ENCODE measurements at regions not wholly inside any gene's neighbourhood (a gene's known extent, or its start where the extent isn't known, plus 50 kb on each side); places are given as distances from the start of the nearest gene placed in this dataset.

DNA sequence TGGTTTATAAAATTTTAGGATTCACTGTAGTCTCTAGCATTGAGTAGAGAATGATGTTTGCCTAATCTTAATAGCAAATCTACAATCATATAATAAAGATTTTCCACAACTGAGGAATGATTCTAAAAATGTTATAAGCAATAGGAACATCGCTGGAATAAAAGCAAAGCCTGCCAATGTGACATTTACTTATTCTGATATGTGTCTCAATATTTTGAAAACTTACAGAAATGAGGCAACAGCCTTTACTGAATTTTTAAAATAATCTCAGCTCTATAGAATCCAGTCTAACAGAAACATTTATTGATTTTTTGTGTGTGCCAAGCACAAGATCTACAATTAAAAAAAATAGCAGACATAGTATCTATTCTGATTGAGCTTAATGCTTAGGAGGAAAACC, 303.7 kb upstream of the CCDC179 start:
- TF ChIP-seq ZFP30 (CRISPR knock-in tag; IDR thresholded peaks at IDR 0.05) (no peak), OSR1 (CRISPR knock-in tag; IDR thresholded peaks at IDR 0.05) (no peak), TCF4 (CRISPR knock-in tag; IDR thresholded peaks at IDR 0.05; ENCODE audit: borderline replicate concordance) (no peak), ZNF565 (CRISPR knock-in tag; conservative IDR thresholded peaks at IDR 0.05; ENCODE audit: low read depth) (no peak), TSHZ2 (CRISPR knock-in tag; IDR thresholded peaks at IDR 0.05) (no peak), PATZ1 (CRISPR knock-in tag; IDR thresholded peaks at IDR 0.05; ENCODE audit: borderline replicate concordance) (no peak), ESRRG (CRISPR knock-in tag; IDR thresholded peaks at IDR 0.05) (no peak)
- TF ChIP-seq, protein P1, sequence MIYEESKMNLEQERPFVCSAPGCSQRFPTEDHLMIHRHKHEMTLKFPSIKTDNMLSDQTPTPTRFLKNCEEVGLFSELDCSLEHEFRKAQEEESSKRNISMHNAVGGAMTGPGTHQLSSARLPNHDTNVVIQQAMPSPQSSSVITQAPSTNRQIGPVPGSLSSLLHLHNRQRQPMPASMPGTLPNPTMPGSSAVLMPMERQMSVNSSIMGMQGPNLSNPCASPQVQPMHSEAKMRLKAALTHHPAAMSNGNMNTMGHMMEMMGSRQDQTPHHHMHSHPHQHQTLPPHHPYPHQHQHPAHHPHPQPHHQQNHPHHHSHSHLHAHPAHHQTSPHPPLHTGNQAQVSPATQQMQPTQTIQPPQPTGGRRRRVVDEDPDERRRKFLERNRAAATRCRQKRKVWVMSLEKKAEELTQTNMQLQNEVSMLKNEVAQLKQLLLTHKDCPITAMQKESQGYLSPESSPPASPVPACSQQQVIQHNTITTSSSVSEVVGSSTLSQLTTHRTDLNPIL (CRISPR knock-in tag; IDR thresholded peaks at IDR 0.05; ENCODE audit: low read depth), result no peak
- TF ChIP-seq, protein P2, sequence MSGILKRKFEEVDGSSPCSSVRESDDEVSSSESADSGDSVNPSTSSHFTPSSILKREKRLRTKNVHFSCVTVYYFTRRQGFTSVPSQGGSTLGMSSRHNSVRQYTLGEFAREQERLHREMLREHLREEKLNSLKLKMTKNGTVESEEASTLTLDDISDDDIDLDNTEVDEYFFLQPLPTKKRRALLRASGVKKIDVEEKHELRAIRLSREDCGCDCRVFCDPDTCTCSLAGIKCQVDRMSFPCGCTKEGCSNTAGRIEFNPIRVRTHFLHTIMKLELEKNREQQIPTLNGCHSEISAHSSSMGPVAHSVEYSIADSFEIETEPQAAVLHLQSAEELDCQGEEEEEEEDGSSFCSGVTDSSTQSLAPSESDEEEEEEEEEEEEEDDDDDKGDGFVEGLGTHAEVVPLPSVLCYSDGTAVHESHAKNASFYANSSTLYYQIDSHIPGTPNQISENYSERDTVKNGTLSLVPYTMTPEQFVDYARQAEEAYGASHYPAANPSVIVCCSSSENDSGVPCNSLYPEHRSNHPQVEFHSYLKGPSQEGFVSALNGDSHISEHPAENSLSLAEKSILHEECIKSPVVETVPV (CRISPR knock-in tag; IDR thresholded peaks at IDR 0.05), result no peak
- no peak for ATAC-seq

GRCh38 chr11:23166376-23166775, 306.1 kb upstream of the CCDC179 start:
- TF ChIP-seq CSDC2 (CRISPR knock-in tag; IDR thresholded peaks at IDR 0.05) (no peak), ZFP30 (CRISPR knock-in tag; IDR thresholded peaks at IDR 0.05) (no peak), SNAI2 (CRISPR knock-in tag; IDR thresholded peaks at IDR 0.05) (no peak), PPARA (CRISPR knock-in tag; IDR thresholded peaks at IDR 0.05; ENCODE audit: borderline replicate concordance) (no peak), ZNF8 (CRISPR knock-in tag; IDR thresholded peaks at IDR 0.05) (no peak), TSHZ2 (CRISPR knock-in tag; IDR thresholded peaks at IDR 0.05) (no peak), POU6F1 (CRISPR knock-in tag; IDR thresholded peaks at IDR 0.05; ENCODE audit: borderline replicate concordance, low read depth) (no peak), GLIS3 (CRISPR knock-in tag; IDR thresholded peaks at IDR 0.05) (no peak), ZC3H10 (CRISPR knock-in tag; IDR thresholded peaks at IDR 0.05) (no peak), ISL1 (CRISPR knock-in tag; IDR thresholded peaks at IDR 0.05) (no peak), RARB (CRISPR knock-in tag; IDR thresholded peaks at IDR 0.05) (no peak), BACH2 (CRISPR knock-in tag; IDR thresholded peaks at IDR 0.05; ENCODE audit: borderline replicate concordance) (no peak), ZNF565 (CRISPR knock-in tag; conservative IDR thresholded peaks at IDR 0.05; ENCODE audit: low read depth) (no peak), PATZ1 (CRISPR knock-in tag; IDR thresholded peaks at IDR 0.05; ENCODE audit: borderline replicate concordance) (no peak)
- TF ChIP-seq, protein P2 (CRISPR knock-in tag; IDR thresholded peaks at IDR 0.05), result no peak
- no peak for ATAC-seq
